GM12873 (cell line): ENCODE measurements at regions not wholly inside any gene's neighbourhood (a gene's known extent, or its start where the extent isn't known, plus 50 kb on each side); places are given as distances from the start of the nearest gene placed in this dataset.

ENCODE experiments used
- TF ChIP-seq, protein P1 (sequence below): IDR thresholded peaks from 2 replicates; pipeline ENCODE4 v1.5.1; 2012; ENCODE audit warnings: low read depth, mild to moderate bottlenecking, moderate library complexity, low read length, control low read depth; ENCODE audit not compliant: insufficient read depth; ENCODE audit errors: missing control alignments

DNA sequence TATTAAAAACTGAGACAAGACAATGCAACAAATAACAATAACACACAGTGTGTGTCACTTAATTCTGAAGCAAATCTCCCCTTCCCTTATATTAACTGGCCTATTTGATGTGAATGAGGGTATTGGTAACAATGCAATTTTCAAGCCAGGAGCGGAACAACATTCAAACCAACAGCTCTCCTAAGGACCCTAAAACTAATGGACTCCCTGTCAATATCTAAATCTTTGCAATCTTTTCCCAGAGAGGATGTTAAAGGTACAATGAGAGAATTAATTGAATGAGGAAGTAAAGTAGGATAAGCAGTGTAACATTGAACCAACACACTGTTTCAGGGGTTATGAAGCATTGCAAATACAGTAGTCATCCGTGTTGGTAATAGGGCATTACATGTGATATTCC is 311.7 kb downstream of the HTR1A start:
- TF ChIP-seq, protein P1, sequence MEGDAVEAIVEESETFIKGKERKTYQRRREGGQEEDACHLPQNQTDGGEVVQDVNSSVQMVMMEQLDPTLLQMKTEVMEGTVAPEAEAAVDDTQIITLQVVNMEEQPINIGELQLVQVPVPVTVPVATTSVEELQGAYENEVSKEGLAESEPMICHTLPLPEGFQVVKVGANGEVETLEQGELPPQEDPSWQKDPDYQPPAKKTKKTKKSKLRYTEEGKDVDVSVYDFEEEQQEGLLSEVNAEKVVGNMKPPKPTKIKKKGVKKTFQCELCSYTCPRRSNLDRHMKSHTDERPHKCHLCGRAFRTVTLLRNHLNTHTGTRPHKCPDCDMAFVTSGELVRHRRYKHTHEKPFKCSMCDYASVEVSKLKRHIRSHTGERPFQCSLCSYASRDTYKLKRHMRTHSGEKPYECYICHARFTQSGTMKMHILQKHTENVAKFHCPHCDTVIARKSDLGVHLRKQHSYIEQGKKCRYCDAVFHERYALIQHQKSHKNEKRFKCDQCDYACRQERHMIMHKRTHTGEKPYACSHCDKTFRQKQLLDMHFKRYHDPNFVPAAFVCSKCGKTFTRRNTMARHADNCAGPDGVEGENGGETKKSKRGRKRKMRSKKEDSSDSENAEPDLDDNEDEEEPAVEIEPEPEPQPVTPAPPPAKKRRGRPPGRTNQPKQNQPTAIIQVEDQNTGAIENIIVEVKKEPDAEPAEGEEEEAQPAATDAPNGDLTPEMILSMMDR = no peak

DNA sequence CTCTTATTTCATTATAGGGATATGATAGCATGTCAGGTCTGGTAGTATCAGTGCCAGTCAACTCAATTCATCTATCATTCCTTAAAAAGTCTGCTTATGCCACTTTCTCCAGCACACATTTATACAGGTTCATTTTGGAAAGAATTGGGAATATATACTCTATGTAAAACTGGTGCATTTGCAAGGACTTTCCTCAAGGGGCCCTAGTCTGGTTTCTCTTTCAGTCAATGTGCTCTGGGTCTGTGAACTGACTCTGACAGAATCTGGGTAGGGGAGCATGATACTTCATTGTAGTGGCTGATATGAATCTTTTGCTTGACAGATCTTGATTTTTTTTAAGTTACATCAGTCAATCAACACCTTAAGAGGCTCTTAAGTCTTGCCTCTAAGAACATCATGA is 313.9 kb downstream of the HTR1A start:
- TF ChIP-seq, protein P1 = no peak

DNA sequence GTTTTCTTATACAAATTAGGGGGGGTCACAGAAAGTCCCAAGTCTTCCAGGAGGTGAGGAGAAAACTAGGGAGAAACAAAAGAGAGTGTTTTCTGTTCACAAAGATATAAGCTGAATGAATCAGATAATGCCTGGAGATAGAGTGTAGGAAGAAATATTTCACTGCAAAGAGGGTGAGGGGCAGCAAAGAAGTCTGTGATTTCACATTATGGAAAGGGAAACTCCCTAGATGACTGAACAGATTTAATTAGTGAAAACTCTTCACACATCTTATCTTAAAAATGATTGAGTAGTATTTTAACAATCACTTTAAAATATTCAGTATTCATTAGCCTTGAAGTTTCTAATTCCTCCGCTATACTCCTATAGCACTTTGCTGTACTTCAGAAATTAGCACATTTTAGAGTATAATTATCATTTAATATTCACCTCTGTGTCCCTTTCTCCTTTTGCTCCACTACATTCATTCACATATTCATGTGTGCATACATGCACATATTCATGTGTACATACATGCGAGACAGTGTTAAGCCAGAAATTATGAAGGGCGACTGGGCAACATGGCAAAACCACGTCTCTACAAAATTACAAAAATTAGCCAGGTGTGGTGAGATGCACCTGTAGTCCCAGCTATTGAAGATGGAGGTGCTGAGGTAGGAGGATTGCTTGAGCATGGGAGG is 332.2 kb downstream of the HTR1A start:
- TF ChIP-seq, protein P1 = no peak

- TF ChIP-seq, protein P1 = no peak
These were observed 348.8 kb downstream of the HTR1A start for GRCh38 chr5:63613442-63613841.

GRCh38 chr5:63603996-63604395 is 358.2 kb downstream of the HTR1A start:
- TF ChIP-seq, protein P1 = no peak

GRCh38 chr5:63602971-63603370 is 359.3 kb downstream of the HTR1A start:
- TF ChIP-seq, protein P1 = no peak

DNA sequence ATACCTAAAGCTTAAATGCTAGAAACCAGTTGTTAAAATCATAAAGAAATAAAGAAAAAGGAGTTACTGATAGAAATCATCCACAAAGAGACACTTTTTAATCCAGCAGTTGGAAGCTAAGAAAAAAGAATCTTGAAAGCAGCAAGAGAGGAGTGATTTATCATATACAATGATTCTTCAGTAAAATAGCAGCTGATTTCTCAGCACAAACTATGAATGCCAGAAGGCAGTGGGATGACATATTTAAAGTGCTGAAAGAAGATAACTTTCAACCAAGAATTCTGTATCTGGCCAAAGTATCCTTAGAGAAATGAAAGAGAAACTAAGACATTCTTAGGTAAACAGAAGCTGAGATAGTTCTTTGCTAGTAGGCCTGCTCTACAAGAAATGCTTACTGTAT is 366.0 kb downstream of the HTR1A start:
- TF ChIP-seq, protein P1 = no peak
